ENCODE measurements at regions not wholly inside any gene's neighbourhood (a gene's known extent, or its start where the extent isn't known, plus 50 kb on each side); places are given as distances from the start of the nearest gene placed in this dataset.

GRCh38 chr2:204449977-204450376 lies 95.3 kb upstream of the PARD3B start:
- ChIA-PET CTCF (no interaction called here), POLR2A (no interaction called here)
- Mint-ChIP-seq H3K27ac (no peak overlapping the region), H3K36me3 (ENCODE audit: low read depth) (no peaks in the 10 kb centered on the region), H3K9me3 (peaks cover 10% of the 10 kb centered on the region), H3K4me1 (no peaks in the 10 kb centered on the region), H3K4me3 (no peak overlapping the region), H3K27me3 (no peaks in the 10 kb centered on the region)
- no peak for ATAC-seq (ENCODE audit: low read depth)
- no peak for TF ChIP-seq CTCF (IDR thresholded peaks at IDR 0.05)
- no peak for DNase-seq
- intact Hi-C loops (cut with micrococcal nuclease) = no loop called here

GRCh38 chr2:204451766-204452165 lies 93.5 kb upstream of the PARD3B start:
- DNase-seq = no peak
- Mint-ChIP-seq H3K4me1 (no peaks in the 10 kb centered on the region), H3K27ac (no peak overlapping the region), H3K27me3 (no peaks in the 10 kb centered on the region), H3K4me3 (no peak overlapping the region), H3K36me3 (ENCODE audit: low read depth) (no peaks in the 10 kb centered on the region), H3K9me3 (no peaks in the 10 kb centered on the region)
- POLR2A ChIA-PET = no interaction called here
- TF ChIP-seq CTCF (IDR thresholded peaks at IDR 0.05) = no peak
- CTCF ChIA-PET = no interaction called here
- ATAC-seq (ENCODE audit: low read depth) = no peak
- intact Hi-C loops (cut with micrococcal nuclease) = no loop called here

GRCh38 chr2:204452464-204453023 lies 92.7 kb upstream of the PARD3B start:
- H3K36me3 Mint-ChIP-seq (ENCODE audit: low read depth) = no peaks in the 10 kb centered on the region
- POLR2A ChIA-PET = no interaction called here
- intact Hi-C loops (cut with micrococcal nuclease) = no loop called here

GRCh38 chr2:204453730-204454167 lies 91.5 kb upstream of the PARD3B start:
- intact Hi-C loops (cut with micrococcal nuclease) = no loop called here
- CTCF ChIA-PET = no interaction called here
- POLR2A ChIA-PET = no interaction called here
- no peak for ATAC-seq (ENCODE audit: low read depth)
- no peak for TF ChIP-seq CTCF (IDR thresholded peaks at IDR 0.05)
- H3K36me3 Mint-ChIP-seq (ENCODE audit: low read depth) = no peaks in the 10 kb centered on the region
- no peak overlapping the region for H3K27ac Mint-ChIP-seq
- DNase-seq = no peak
- H3K4me1 Mint-ChIP-seq = no peaks in the 10 kb centered on the region
- no peak overlapping the region for H3K4me3 Mint-ChIP-seq
- no peaks in the 10 kb centered on the region for H3K27me3 Mint-ChIP-seq
- H3K9me3 Mint-ChIP-seq = no peaks in the 10 kb centered on the region

More at GRCh38 chr2:204452464-204453023, 92.7 kb upstream of the PARD3B start:
- DNase-seq = no peak
- Mint-ChIP-seq H3K27ac (no peak overlapping the region), H3K4me1 (no peaks in the 10 kb centered on the region), H3K9me3 (no peaks in the 10 kb centered on the region), H3K27me3 (no peaks in the 10 kb centered on the region), H3K4me3 (no peak overlapping the region)
- no peak for ATAC-seq (ENCODE audit: low read depth)
- CTCF ChIA-PET = no interaction called here
- no peak for TF ChIP-seq CTCF (IDR thresholded peaks at IDR 0.05)

GRCh38 chr2:204454672-204455380 lies 90.4 kb upstream of the PARD3B start:
- Mint-ChIP-seq H3K9me3 (no peaks in the 10 kb centered on the region), H3K36me3 (ENCODE audit: low read depth) (no peaks in the 10 kb centered on the region), H3K4me3 (no peak overlapping the region), H3K4me1 (no peaks in the 10 kb centered on the region), H3K27ac (no peak overlapping the region), H3K27me3 (no peaks in the 10 kb centered on the region)
- CTCF ChIA-PET = no interaction called here
- intact Hi-C loops (cut with micrococcal nuclease) = no loop called here
- ATAC-seq (ENCODE audit: low read depth) (no peak), DNase-seq (no peak)
- POLR2A ChIA-PET = no interaction called here
- no peak for TF ChIP-seq CTCF (IDR thresholded peaks at IDR 0.05)
